GM21390 (cell line): ENCODE measurements at regions not wholly inside any gene's neighbourhood (a gene's known extent, or its start where the extent isn't known, plus 50 kb on each side); places are given as distances from the start of the nearest gene placed in this dataset.
A peak's percentile ranks its signal among the peaks of the same experiment; 100 is the strongest.

ENCODE experiments used
- ATAC-seq: cut with Tn5 transposase; IDR thresholded peaks from one replicate; pipeline ENCODE4 v1.9.1; 2021; ENCODE audit not compliant: unreplicated experiment

GRCh38 chr9:82367016-82367415, 378.4 kb downstream of the SPATA31D1 start:
- no peak for ATAC-seq

DNA sequence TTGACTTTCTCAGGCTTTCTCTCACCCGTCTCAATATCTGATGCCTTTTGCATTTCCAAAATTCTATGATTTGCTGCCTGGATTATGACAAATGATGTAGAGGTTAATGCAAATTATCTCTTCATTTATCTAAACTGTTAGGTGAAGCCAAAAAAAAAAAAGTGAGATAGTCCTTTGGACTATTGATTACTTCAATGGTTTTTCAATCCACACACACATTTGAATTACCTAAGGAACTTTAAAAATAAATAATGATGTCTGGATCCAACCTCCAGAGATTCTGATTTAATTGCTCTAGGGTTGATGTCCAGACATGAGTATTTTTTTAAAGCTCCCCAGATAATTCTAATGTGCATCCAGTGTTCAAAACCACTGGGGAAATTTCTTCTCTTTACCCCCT, 379.4 kb downstream of the SPATA31D1 start:
- ATAC-seq, result no peak

DNA sequence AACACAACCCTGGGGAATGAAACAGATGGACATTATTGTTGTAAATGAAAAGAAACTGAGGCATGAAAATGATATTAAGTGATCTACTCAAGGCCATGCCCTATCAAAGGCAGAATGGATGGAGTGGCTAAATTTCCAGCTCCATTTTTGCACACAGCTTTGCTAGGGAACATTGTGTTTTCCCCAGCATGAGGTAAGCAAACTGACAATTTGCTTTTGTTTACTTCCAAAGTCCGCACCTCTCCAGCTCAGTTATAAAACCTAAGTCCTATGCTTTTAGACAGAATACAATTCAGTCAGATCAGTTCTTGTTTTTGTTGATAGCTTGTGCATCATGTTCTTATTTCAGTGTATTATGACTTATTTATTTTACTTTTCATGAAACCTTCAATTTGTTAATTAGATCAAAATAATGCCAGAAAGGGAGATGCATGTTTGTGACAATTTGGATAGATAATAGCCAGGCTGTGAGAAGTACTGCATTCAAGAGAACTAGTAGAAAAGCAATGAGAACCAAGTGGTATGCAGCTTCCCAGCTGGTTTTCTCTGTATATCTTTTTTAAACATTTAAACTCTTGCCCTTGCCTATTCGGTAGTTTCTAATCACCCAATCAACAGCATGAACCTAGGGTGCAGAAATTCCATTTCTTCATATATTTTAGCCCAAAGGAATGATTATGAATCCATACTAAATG, 380.8 kb downstream of the SPATA31D1 start:
- ATAC-seq, result no peak

DNA sequence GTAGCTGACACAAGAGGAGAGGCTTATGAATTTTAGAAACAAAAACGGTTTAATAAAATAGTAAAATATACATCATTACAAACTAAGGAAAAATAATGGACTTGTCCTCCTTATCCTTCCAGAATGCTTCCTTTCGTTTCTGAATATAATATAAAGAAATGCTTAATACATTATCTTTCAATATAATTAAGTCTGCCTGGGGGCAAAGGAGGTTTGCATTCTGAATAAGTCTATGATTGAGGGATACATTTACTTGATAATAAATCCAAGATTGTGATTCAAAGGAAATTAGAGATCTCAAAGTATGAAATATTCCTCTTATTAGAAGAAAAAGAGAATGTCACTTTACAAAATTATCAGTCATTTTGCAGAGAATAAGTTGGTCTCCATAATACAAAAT, 386.5 kb downstream of the SPATA31D1 start:
- ATAC-seq, result no peak

DNA sequence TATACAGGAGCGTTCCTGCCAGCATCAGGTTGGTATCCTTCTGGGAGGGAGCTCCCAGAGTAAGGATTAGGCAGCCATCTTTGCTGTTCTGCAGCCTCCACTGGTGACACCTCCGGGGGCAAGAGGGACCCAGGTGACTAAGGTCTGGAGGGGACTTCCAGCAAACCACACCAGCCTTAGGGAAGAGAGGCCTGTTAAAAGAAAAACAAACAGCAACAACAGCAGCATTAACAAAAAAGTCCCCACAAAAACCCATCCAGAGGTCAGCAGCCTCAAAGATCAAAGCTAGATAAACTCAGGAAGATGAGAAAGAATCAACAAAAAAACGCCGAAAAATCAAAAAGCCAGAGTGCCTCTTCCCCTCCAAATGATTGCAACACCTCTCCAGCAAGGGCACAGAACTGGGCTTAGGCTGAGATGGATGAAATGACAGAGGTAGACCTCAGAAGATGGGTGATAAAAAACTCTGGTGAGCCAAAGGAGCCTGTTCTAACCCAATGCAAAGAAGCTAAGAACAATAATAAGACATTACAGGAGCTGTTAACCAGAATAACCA, 388.2 kb downstream of the SPATA31D1 start:
- ATAC-seq, result no peak

DNA sequence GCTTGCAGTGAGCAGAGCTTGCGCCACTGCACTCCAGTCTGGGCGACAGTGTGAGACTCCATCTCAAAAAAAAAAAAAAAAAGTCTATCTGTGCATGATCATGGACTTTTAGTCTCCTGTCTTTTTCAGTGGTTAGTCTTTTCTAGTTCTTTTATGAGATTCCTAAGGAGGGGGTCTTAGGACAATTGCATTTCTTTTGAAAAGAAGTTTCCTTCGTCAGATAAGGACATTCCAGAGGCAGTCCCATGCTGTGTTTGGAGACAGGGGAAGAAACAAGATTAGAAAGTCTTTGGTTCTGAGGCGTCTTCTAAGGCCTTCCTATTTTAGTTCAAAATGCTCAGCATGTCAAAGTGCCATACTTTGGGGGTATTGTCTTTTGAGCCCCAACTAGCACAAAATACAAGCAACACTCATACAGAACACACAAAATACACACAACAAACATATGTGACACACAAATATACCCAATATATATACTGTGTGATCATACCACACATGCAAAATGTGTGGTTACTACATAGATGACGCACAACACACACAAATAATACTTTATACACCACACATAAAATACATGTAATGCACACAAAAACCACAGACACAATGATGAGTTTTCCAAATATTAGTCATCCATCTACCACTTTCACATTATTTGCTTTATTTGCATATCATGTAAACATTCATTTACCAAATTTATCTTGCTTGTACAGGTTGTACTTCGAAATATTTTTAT, 394.5 kb downstream of the SPATA31D1 start:
- no peak for ATAC-seq

DNA sequence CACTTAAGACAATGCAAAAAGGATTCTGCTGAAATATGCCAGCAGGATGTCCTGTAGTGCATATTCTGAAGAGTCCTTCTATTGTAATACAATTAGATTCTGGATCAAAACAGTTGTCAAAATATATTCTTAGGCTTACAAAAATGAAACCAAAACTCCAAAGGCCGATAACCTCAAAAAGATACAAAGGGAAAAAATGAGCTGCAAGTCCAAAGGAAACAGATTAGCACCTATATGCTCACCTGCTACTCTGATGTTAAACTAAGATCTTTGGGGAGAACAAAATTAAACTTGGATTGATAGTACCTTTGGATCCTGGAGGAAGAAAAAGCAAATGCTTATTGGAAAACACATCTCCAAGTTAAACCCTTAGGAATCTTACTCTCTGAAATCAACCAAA, 397.1 kb downstream of the SPATA31D1 start:
- ATAC-seq, result no peak

- no peak for ATAC-seq
Observed at GRCh38 chr9:82397534-82397933, 409.0 kb downstream of the SPATA31D1 start.

GRCh38 chr9:82404196-82404870, 415.8 kb downstream of the SPATA31D1 start:
- no peak for ATAC-seq

- ATAC-seq, result no peak
Observed at GRCh38 chr9:82404881-82405280, 416.3 kb downstream of the SPATA31D1 start.

GRCh38 chr9:82406456-82407085, 418.0 kb downstream of the SPATA31D1 start:
- no peak for ATAC-seq

DNA sequence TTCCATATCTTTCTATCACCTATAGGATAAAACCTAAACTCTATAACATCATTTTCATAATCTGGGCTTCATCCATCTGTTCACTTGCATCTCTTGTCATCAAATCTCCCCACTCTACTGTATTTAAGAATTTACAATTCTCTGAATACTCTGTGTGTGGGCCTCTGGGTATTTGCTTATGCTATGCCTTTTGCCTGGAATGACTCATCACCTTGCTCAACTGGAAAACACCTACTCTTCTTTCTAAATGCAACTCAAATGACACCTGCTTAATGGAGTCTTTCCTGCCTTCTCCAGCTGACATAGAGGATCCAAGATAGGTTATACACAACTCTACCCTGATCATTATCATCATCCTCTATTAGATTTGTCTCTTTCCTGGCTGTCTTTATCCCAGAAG, 421.7 kb downstream of the SPATA31D1 start:
- ATAC-seq, result peak; percentile 91

- ATAC-seq, result peak; percentile 24
Observed at GRCh38 chr9:82410866-82411265, 422.3 kb downstream of the SPATA31D1 start.

DNA sequence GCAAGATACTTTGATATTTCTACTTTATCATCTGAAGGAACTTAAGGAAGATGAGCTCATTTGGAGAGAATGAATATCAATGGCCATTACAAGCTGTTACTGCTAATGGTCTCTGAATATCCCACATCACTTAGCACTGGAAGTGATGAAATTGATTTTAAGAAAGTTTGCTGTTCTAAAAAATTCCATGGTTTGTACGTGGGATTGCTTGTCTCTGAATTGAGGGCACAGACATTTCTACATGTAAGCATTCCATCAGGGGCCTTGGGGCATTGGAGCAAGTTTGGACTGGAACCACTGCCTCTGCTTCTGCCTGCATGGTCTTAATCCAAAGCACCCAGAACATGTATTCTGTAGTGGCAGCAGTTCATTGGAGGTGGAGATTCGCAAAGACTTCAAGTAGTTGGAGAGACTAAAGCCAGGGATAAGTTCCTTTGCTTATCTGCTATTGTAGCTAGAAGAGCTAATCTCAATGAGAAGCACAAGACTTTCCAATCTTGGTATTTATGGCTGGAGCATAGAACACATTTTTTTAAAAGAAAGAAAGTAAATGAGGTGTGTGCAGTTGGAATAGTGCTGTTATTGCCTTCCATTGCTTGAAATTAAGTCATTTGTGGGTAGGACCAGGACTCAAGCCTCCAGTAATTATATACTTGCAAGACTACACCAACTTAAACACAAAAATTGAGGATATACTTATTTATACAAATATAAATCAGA, 424.2 kb downstream of the SPATA31D1 start:
- ATAC-seq, result no peak

- no peak for ATAC-seq
Observed at GRCh38 chr9:82417501-82417900, 428.9 kb downstream of the SPATA31D1 start.

- ATAC-seq, result no peak
Observed at GRCh38 chr9:82418334-82418733, 429.8 kb downstream of the SPATA31D1 start.

DNA sequence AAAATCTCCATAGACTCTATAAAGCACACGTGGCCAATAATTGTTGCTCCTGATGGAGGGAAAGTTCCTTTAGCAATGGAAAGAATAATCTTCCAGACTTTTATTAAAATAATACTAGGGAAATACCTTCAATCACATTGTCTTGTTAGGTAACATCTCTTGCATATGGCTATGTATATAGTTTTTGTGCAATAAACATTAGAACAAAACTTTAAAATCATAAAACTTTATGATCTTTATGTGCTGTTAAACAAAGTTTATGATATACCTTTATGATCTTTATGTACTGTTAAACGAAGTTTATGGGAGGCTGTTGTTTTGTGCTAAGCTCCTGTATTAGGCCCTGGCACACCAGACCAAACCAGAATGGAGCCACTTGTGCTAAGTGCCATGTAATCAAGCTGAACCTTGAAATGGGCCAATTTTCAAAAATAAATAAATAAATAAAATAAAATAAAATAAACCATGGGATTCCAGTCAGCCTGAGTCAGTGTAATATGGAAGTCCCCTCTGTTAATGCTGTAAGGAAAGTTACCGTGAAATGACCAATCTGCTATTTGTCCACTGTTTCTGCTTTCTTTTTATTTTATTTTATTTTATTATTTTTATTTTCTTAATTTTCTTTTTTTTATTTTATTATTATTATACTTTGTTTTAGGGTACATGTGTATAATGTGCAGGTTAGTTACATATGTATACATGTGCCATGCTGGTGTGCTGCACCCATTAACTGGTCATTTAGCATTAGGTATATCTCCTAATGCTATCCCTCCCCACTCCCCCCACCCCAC, 431.3 kb downstream of the SPATA31D1 start:
- no peak for ATAC-seq

DNA sequence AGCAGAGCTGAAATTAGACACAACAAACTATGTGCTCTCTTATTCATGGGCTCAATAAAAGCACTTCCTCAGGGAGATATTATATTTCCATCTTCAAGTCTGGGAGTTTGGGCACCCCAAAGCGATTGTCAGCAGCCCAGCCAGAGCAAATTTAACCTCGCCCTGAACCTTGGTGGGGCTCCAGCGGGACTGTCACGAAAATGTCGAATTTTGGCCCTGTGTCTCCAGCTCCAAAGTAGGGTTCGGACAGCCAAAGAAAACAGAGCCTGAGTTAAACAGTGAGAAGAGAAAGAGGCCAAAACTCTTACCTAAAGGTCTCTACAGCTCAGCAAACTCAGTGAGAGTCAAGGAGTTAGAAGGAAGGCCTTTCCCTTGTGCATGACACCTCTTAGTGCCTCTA, 432.9 kb downstream of the SPATA31D1 start:
- no peak for ATAC-seq

- no peak for ATAC-seq
Observed at GRCh38 chr9:82423700-82424099, 435.1 kb downstream of the SPATA31D1 start.

- no peak for ATAC-seq
Observed at GRCh38 chr9:82424599-82425120, 436.1 kb downstream of the SPATA31D1 start.
